Naive B cell (primary cell): ENCODE measurements at regions not wholly inside any gene's neighbourhood (a gene's known extent, or its start where the extent isn't known, plus 50 kb on each side); places are given as distances from the start of the nearest gene placed in this dataset.

Source experiments
- ATAC-seq, 2 donors: fragments of 150-1000 bp; cut with Tn5 transposase; 2 replicates each; pipeline ENCODE4 v1.10.0; 2021; ENCODE audit warnings: low read depth in 2 of 2, mild to moderate bottlenecking in 2 of 2, moderate library complexity in 2 of 2
- DNase-seq: peaks from one replicate; pipeline ENCODE4 v3.0.0; 2022
- H3K27ac Mint-ChIP-seq, 6 donors: one replicate each; pipeline ENCODE4 v1.8.0; 2020 to 2022; ENCODE audit warnings: mild to moderate bottlenecking in 6 of 6, mixed read lengths in 6 of 6, moderate library complexity in 5 of 6, inconsistent platforms in 2 of 6
- H3K27me3 Mint-ChIP-seq, 3 donors: one replicate each; pipeline ENCODE4 v1.8.0; 2021 to 2022; ENCODE audit warnings: mixed read lengths in 3 of 3, mild to moderate bottlenecking in 1 of 3
- H3K36me3 Mint-ChIP-seq, 2 donors: one replicate each; pipeline ENCODE4 v1.8.0; 2020 to 2022; ENCODE audit warnings: mixed read lengths in 2 of 2, inconsistent platforms in 1 of 2, mild to moderate bottlenecking in 1 of 2
- H3K4me1 Mint-ChIP-seq, 3 donors: one replicate each; pipeline ENCODE4 v1.8.0; 2020 to 2022; ENCODE audit warnings: mixed read lengths in 3 of 3, inconsistent platforms in 1 of 3, mild to moderate bottlenecking in 1 of 3, moderate library complexity in 1 of 3
- H3K4me3 Mint-ChIP-seq, 8 donors: one replicate each; pipeline ENCODE4 v1.8.0; 2020 to 2022; ENCODE audit warnings: mild to moderate bottlenecking in 8 of 8, mixed read lengths in 8 of 8, moderate library complexity in 8 of 8, inconsistent platforms in 2 of 8
- H3K9me3 Mint-ChIP-seq, 7 donors: one replicate each; pipeline ENCODE4 v1.8.0; 2020 to 2022; ENCODE audit warnings: mixed read lengths in 7 of 7, mild to moderate bottlenecking in 5 of 7, inconsistent platforms in 2 of 7, moderate library complexity in 1 of 7

- DNase-seq, result no peak
- H3K9me3 Mint-ChIP-seq, result peaks cover 0 to 18% (median 3%) of the 10 kb centered on the region in 7 donors
- no peaks in the 10 kb centered on the region for H3K27me3 Mint-ChIP-seq
- no peaks in the 10 kb centered on the region for H3K4me1 Mint-ChIP-seq
- no peak for ATAC-seq
- no peak overlapping the region for H3K27ac Mint-ChIP-seq
- H3K36me3 Mint-ChIP-seq, result no peaks in the 10 kb centered on the region
- no peak overlapping the region for H3K4me3 Mint-ChIP-seq
These were observed 728.7 kb upstream of the ROBO1 start for GRCh38 chr3:80496452-80496851.

DNA sequence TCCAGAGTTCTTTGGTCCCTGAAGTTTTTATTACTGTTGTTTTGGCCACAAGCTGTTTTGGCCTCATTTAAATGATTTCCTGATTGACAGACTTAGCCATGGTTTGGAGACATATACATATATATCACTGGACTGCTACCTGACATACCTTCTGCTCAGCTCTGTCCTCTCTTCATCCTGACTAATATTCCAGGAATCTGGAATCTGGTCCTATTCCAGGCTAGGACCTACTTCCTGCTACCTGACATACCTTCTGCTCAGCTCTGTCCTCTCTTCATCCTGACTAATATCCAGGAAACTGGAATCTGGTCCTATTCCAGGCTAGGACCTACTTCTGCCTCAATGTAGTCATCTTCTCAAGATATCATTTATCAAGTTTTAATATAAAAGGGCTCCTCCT, 724.4 kb upstream of the ROBO1 start:
- DNase-seq (no peak), ATAC-seq (no peak)
- no peaks in the 10 kb centered on the region for H3K27me3 Mint-ChIP-seq
- no peak overlapping the region for H3K27ac Mint-ChIP-seq
- no peaks in the 10 kb centered on the region for H3K36me3 Mint-ChIP-seq
- no peak overlapping the region for H3K4me3 Mint-ChIP-seq
- H3K4me1 Mint-ChIP-seq, result no peaks in the 10 kb centered on the region
- H3K9me3 Mint-ChIP-seq, result peaks cover 0 to 5% (median 0%) of the 10 kb centered on the region in 7 donors

DNA sequence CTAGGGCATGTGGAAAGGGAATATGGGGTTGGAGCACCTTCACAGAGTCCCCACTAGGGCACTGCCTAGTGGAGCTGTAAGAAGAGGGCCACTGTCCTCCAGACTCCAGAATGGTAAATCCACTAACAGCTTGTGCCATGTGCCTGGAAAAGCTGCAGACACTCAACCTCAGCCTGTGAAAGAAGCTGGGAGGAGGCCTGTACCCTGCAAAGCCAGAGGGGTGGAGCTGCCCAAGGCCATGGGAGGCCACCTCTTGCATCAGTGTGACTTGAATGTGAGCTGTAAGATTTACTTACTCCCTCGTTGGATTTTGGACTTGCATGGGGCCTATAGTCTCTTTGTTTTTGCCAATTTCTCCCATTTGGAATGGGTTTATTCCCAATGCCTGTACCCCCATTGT, 705.2 kb upstream of the ROBO1 start:
- Mint-ChIP-seq H3K4me3 (no peak overlapping the region), H3K27me3 (no peaks in the 10 kb centered on the region), H3K4me1 (no peaks in the 10 kb centered on the region), H3K36me3 (no peaks in the 10 kb centered on the region), H3K9me3 (peaks cover 0 to 5% (median 0%) of the 10 kb centered on the region in 7 donors), H3K27ac (no peak overlapping the region)
- no peak for DNase-seq
- no peak for ATAC-seq

DNA sequence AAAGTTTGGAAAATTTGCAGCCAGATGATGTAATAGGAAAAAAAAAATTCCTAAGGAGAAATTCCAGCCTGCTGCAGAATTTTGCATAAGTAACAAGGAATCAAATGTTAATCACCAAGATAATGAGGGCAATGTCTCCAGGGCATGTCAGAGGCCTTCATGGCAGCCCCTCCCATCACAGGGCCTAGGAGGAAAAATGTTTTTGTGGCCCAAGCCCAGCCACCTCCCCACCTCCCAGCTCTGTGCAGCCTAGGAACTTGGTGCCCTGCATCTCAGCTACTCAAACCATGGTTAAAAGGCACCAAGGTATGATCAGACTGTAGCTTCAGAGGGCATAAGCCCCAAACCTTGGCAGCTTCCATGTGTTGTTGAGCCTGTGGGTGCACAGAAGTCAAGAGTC, 704.7 kb upstream of the ROBO1 start:
- Mint-ChIP-seq H3K9me3 (peaks cover 0 to 5% (median 0%) of the 10 kb centered on the region in 7 donors), H3K36me3 (no peaks in the 10 kb centered on the region), H3K27me3 (no peaks in the 10 kb centered on the region), H3K27ac (no peak overlapping the region), H3K4me3 (no peak overlapping the region), H3K4me1 (no peaks in the 10 kb centered on the region)
- ATAC-seq, result no peak
- no peak for DNase-seq

DNA sequence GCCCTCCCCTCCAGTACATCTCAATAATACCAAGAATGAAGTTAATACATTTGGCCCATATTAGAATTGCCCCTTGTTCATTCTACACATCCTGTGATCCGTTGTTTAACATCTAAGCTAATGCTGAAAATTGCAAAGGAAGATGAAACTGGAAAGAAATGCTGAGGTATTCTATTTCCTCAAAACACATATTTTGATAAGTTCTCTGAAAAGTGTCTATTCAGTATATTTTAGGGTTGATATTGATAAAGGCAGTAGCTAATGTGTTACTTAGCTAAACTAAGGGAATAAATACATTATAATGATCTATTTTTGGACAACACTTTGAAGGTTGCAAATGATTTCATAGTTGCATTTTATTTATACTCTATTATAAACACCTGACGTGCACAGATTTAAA, 702.6 kb upstream of the ROBO1 start:
- Mint-ChIP-seq H3K27ac (no peak overlapping the region), H3K36me3 (no peaks in the 10 kb centered on the region), H3K4me1 (no peaks in the 10 kb centered on the region), H3K9me3 (peaks cover 0 to 11% (median 4%) of the 10 kb centered on the region in 7 donors), H3K4me3 (no peak overlapping the region), H3K27me3 (no peaks in the 10 kb centered on the region)
- DNase-seq, result no peak
- ATAC-seq, result no peak

DNA sequence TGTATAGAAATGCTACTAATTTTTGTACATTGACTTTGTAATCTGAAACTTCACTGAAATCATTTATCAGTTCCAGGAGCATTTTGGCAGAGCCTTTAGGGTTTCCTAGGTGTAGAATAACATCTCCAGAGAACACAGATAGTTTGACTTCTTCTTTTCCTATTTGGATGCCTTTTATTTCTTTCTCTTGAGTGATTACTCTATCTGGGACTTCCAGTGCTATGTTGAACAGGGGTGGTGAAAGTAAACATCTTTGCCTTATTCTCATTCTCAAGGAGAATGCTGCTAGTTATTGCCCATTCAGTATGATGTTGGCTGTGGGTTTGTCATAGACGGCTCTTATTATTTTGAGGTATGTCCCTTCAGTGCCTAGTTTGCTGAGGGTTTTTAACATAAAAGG, 697.9 kb upstream of the ROBO1 start:
- DNase-seq (no peak), ATAC-seq (no peak)
- Mint-ChIP-seq H3K4me1 (no peaks in the 10 kb centered on the region), H3K9me3 (peaks cover 0 to 11% (median 4%) of the 10 kb centered on the region in 7 donors), H3K27me3 (no peaks in the 10 kb centered on the region), H3K4me3 (no peak overlapping the region), H3K36me3 (no peaks in the 10 kb centered on the region), H3K27ac (no peak overlapping the region)

DNA sequence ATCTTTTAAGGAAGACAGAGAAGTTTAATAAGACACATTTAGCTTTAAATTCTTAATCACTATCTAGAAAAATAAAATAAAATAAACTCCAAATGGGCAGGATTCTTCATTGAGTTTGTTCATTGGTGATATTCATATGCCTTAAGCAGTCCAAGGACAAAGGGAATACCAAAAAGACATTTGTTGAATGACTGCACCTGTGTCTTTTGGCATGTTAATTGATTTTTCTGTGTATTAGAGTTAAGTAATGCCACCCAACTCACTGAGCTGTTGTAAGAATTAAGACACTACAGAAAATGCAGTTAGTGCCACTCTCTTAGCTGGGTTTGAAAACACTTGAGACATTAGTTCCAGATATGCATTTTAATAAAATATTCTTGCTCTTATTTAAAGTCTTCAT, 683.6 kb upstream of the ROBO1 start:
- no peaks in the 10 kb centered on the region for H3K4me1 Mint-ChIP-seq
- ATAC-seq, result no peak
- H3K36me3 Mint-ChIP-seq, result no peaks in the 10 kb centered on the region
- H3K27me3 Mint-ChIP-seq, result no peaks in the 10 kb centered on the region
- H3K27ac Mint-ChIP-seq, result no peak overlapping the region
- DNase-seq, result no peak
- peaks cover 0 to 3% (median 0%) of the 10 kb centered on the region in 7 donors for H3K9me3 Mint-ChIP-seq
- H3K4me3 Mint-ChIP-seq, result no peak overlapping the region

- DNase-seq (no peak), ATAC-seq (no peak)
- no peaks in the 10 kb centered on the region for H3K27me3 Mint-ChIP-seq
- H3K4me1 Mint-ChIP-seq, result no peaks in the 10 kb centered on the region
- H3K36me3 Mint-ChIP-seq, result no peaks in the 10 kb centered on the region
- no peak overlapping the region for H3K4me3 Mint-ChIP-seq
- no peak overlapping the region for H3K27ac Mint-ChIP-seq
- H3K9me3 Mint-ChIP-seq, result peaks cover 0 to 3% (median 0%) of the 10 kb centered on the region in 7 donors
These were observed 677.8 kb upstream of the ROBO1 start for GRCh38 chr3:80445641-80446040.

DNA sequence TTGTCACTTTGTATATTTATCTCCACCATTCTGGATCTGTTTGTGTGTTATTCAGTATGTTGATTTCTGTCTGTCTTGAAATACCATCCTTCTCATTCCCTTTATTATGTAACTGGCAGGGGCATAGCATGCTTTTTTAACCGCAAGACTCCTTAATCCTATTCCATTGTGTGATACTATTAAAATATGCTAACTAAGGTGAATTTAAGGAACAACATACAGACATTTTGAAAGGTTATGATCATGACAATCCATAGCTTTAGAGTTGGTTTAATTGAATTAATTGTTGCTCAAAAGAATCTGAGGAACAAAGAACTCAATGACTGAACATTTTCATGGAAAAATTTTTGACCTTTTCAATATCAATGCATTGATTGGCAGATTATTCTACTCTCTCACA, 677.3 kb upstream of the ROBO1 start:
- Mint-ChIP-seq H3K36me3 (no peaks in the 10 kb centered on the region), H3K4me1 (no peaks in the 10 kb centered on the region), H3K4me3 (no peak overlapping the region), H3K27me3 (no peaks in the 10 kb centered on the region), H3K9me3 (peaks cover 0 to 3% (median 0%) of the 10 kb centered on the region in 7 donors), H3K27ac (no peak overlapping the region)
- no peak for ATAC-seq
- no peak for DNase-seq

- Mint-ChIP-seq H3K4me1 (no peaks in the 10 kb centered on the region), H3K9me3 (peaks cover 0 to 1% (median 0%) of the 10 kb centered on the region in 7 donors), H3K27me3 (no peaks in the 10 kb centered on the region), H3K36me3 (no peaks in the 10 kb centered on the region), H3K27ac (no peak overlapping the region), H3K4me3 (no peak overlapping the region)
- ATAC-seq (no peak), DNase-seq (no peak)
These were observed 671.7 kb upstream of the ROBO1 start for GRCh38 chr3:80439490-80439889.

DNA sequence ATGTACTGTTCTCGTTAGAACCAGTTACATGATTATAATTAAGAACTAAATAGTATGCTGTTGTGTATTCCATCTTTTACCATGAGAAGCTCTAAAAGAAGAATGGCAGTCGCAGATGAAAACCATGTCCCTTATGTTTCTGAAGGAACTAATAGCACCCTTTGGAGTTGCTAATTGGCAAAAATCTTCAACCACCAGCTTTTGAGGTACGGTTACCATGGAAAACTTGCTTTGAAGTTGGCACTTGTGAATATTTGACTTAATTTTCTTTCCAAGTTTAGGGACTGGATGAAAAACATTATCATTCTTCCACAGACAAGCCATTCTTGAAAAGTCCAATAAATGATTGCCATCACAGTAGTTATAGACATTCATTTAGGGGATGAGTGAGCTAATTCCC, 666.6 kb upstream of the ROBO1 start:
- Mint-ChIP-seq H3K9me3 (peaks cover 0 to 6% (median 0%) of the 10 kb centered on the region in 7 donors), H3K4me3 (no peak overlapping the region), H3K36me3 (no peaks in the 10 kb centered on the region), H3K27ac (no peak overlapping the region), H3K4me1 (no peaks in the 10 kb centered on the region), H3K27me3 (no peaks in the 10 kb centered on the region)
- ATAC-seq, result no peak
- no peak for DNase-seq

GRCh38 chr3:80424951-80425350, 657.2 kb upstream of the ROBO1 start:
- no peak overlapping the region for H3K27ac Mint-ChIP-seq
- no peak for DNase-seq
- no peaks in the 10 kb centered on the region for H3K4me1 Mint-ChIP-seq
- no peaks in the 10 kb centered on the region for H3K27me3 Mint-ChIP-seq
- no peak for ATAC-seq
- peaks cover 0 to 9% (median 4%) of the 10 kb centered on the region in 7 donors for H3K9me3 Mint-ChIP-seq
- H3K4me3 Mint-ChIP-seq, result no peak overlapping the region
- H3K36me3 Mint-ChIP-seq, result no peaks in the 10 kb centered on the region

- no peak overlapping the region for H3K27ac Mint-ChIP-seq
- H3K36me3 Mint-ChIP-seq, result no peaks in the 10 kb centered on the region
- no peak overlapping the region for H3K4me3 Mint-ChIP-seq
- no peaks in the 10 kb centered on the region for H3K27me3 Mint-ChIP-seq
- ATAC-seq (no peak), DNase-seq (no peak)
- no peaks in the 10 kb centered on the region for H3K4me1 Mint-ChIP-seq
- H3K9me3 Mint-ChIP-seq, result peaks cover 0 to 2% (median 0%) of the 10 kb centered on the region in 7 donors
These were observed 640.4 kb upstream of the ROBO1 start for GRCh38 chr3:80408030-80408721.

DNA sequence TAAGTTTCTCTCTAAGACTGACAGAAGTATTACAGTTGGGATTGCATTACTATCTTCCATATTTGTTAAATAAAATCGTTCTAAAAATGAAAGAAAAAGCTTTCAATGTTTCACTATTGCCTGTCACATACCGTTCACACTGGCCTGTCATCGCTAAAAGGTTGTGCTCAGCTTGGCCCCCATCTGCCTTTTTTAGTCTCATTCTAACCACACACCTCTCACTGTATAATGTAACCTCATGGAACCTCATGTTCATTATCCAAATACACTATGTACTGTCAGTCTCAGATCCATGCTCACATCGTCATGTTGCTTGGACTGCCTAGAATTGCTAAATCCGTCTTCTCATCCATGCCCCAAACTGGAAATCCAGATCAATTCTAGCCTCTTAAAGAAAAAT, 637.8 kb upstream of the ROBO1 start:
- DNase-seq, result no peak
- Mint-ChIP-seq H3K36me3 (no peaks in the 10 kb centered on the region), H3K4me1 (no peaks in the 10 kb centered on the region), H3K4me3 (no peak overlapping the region), H3K27ac (no peak overlapping the region), H3K27me3 (no peaks in the 10 kb centered on the region), H3K9me3 (peaks cover 0 to 4% (median 0%) of the 10 kb centered on the region in 7 donors)
- ATAC-seq, result no peak

- Mint-ChIP-seq H3K4me1 (no peaks in the 10 kb centered on the region), H3K4me3 (no peak overlapping the region)
These were observed 627.2 kb upstream of the ROBO1 start for GRCh38 chr3:80395023-80395422.

More at GRCh38 chr3:80395023-80395422, 627.2 kb upstream of the ROBO1 start:
- ATAC-seq, result no peak
- Mint-ChIP-seq H3K36me3 (no peaks in the 10 kb centered on the region), H3K27me3 (no peaks in the 10 kb centered on the region), H3K9me3 (peaks cover 0 to 8% (median 1%) of the 10 kb centered on the region in 7 donors), H3K27ac (no peak overlapping the region)
- no peak for DNase-seq
